HCT116 (cell line): ENCODE measurements at regions not wholly inside any gene's neighbourhood (a gene's known extent, or its start where the extent isn't known, plus 50 kb on each side); places are given as distances from the start of the nearest gene placed in this dataset.

Source experiments
- ATAC-seq: fragments of 200-7000 bp; cut with Tn5 transposase; 2 replicates; pipeline ENCODE4 v1.9.1; 2020; ENCODE audit warnings: mild to moderate bottlenecking, moderate library complexity
- BruUV-seq: library from RNA; stranded (reverse); fragments of 400-500 nt; replicated peaks from 2 replicates; lab custom pipeline; 2021; lab: Mats Ljungman, UMichigan
- CTCF ChIA-PET: fragments of 300-600 bp; sonication (Branson Sonifier 250); formaldehyde crosslinking; loops from one replicate; lab custom pipeline; 2021; ENCODE audit warnings: antibody characterized with exemption; lab: Charles Lee
- POLR2A ChIA-PET: fragments of 300-600, 350-600 bp; sonication (Branson Sonifier 250); formaldehyde crosslinking; loops from one replicate; lab custom pipeline; 2021; ENCODE audit warnings: antibody characterized with exemption; lab: Charles Lee
- RAD21 ChIA-PET, 2 experiments: fragments of 300-600 bp; sonication (Branson Sonifier 250); formaldehyde crosslinking; loops; one replicate each; lab custom pipeline; 2023; ENCODE audit warnings: low total read pairs in 2 of 2; ENCODE audit not compliant: uncharacterized antibody in 2 of 2, unreplicated experiment in 2 of 2, low non-redundant PET in 1 of 2; lab: Charles Lee
- DNase-seq: peaks from one replicate; pipeline ENCODE4 v3.0.0-alpha.2; 2010; ENCODE audit warnings: low read depth, low spot score
- H2AFZ ChIP-seq: fragments of 200-600 bp; shearing (Covaris generic), sonication (generic); 2 replicates; pipeline ENCODE4 v1.6.1; 2017; ENCODE audit warnings: low read depth, mixed run types, mixed read lengths, antibody characterized with exemption, low read length; ENCODE audit not compliant: poor library complexity, severe bottlenecking
- H3K27ac ChIP-seq: 2 replicates; pipeline ENCODE4 v1.5.1; 2012; ENCODE audit warnings: low read depth, low read length
- H3K27me3 ChIP-seq: fragments of 200-600 bp; sonication (generic); 2 replicates; pipeline ENCODE4 v1.6.1; 2016; ENCODE audit warnings: mixed run types, low read length, mixed read lengths; ENCODE audit not compliant: insufficient read depth
- H3K36me3 ChIP-seq, 2 experiments: fragments of 200-500 bp in 1 of 2; fragments of 200-600 bp in 1 of 2; sonication (Bioruptor generic) in 1 of 2; sonication (generic) in 1 of 2; 2 replicates each; pipeline versions ENCODE4 v1.5.1 to v1.6.1; 2014 to 2016; ENCODE audit warnings: low read length in 2 of 2, inconsistent platforms in 1 of 2, mixed read lengths in 1 of 2, mixed run types in 1 of 2; ENCODE audit not compliant: insufficient read depth in 2 of 2, control insufficient read depth in 1 of 2
- H3K4me1 ChIP-seq, 2 experiments: fragments of 200-600 bp in 1 of 2; sonication (generic) in 1 of 2; 2 replicates each; pipeline versions ENCODE4 v1.5.1 to v1.6.1; 2012 to 2017; ENCODE audit warnings: low read length in 2 of 2, inconsistent platforms in 1 of 2, mild to moderate bottlenecking in 1 of 2, mixed read lengths in 1 of 2, mixed run types in 1 of 2, moderate library complexity in 1 of 2; ENCODE audit not compliant: insufficient read depth in 2 of 2, control insufficient read depth in 1 of 2
- H3K4me2 ChIP-seq: fragments of 200-600 bp; sonication (generic); 2 replicates; pipeline ENCODE4 v1.6.1; 2017; ENCODE audit warnings: mixed run types, low read length, mixed read lengths
- H3K4me3 ChIP-seq, 2 experiments: fragments of 200-600 bp in 1 of 2; sonication (generic) in 1 of 2; replicated peaks in 1 of 2; 2 replicates each; pipeline ENCODE4 v1.5.1; 2011 to 2016; ENCODE audit warnings: low read length in 2 of 2, control low read depth in 1 of 2, low read depth in 1 of 2, mild to moderate bottlenecking in 1 of 2, mixed read lengths in 1 of 2, mixed run types in 1 of 2
- H3K79me2 ChIP-seq: fragments of 200-600 bp; sonication (generic); 2 replicates; pipeline ENCODE4 v1.6.1; 2017; ENCODE audit warnings: mild to moderate bottlenecking, mixed run types, low read length, moderate library complexity, mixed read lengths; ENCODE audit not compliant: insufficient read depth
- H3K9ac ChIP-seq: fragments of 200-600 bp; sonication (generic); 2 replicates; pipeline ENCODE4 v1.6.1; 2016; ENCODE audit warnings: low read length, mixed read lengths
- H3K9me2 ChIP-seq: fragments of 200-600 bp; sonication (generic), shearing (Covaris generic); 2 replicates; pipeline ENCODE4 v1.6.1; 2017; ENCODE audit warnings: mixed run types, mild to moderate bottlenecking, moderate library complexity; ENCODE audit not compliant: insufficient read depth
- H3K9me3 ChIP-seq, 2 experiments: fragments of 200-500 bp in 1 of 2; fragments of 200-600 bp in 1 of 2; sonication (Bioruptor generic) in 1 of 2; sonication (generic) in 1 of 2; 2 replicates each; pipeline ENCODE4 v1.6.1; 2014 to 2017; ENCODE audit warnings: low read length in 2 of 2, mixed read lengths in 2 of 2, inconsistent platforms in 1 of 2, low read depth in 1 of 2, mild to moderate bottlenecking in 1 of 2, mixed run types in 1 of 2, moderate library complexity in 1 of 2; ENCODE audit not compliant: control insufficient read depth in 1 of 2, insufficient read depth in 1 of 2
- H4K20me1 ChIP-seq: fragments of 200-600 bp; sonication (generic), shearing (Covaris generic); 2 replicates; pipeline ENCODE4 v1.6.1; 2017; ENCODE audit warnings: mixed run types, mild to moderate bottlenecking, moderate library complexity; ENCODE audit not compliant: insufficient read depth
- EGR1 ChIP-seq: IDR thresholded peaks from 2 replicates; pipeline ENCODE4 v1.6.1; 2012; ENCODE audit warnings: low read depth
- ELF1 ChIP-seq: IDR thresholded peaks from 2 replicates; pipeline ENCODE4 v1.6.1; 2012; ENCODE audit warnings: low read depth, borderline replicate concordance
- POLR2A ChIP-seq: IDR thresholded peaks from 2 replicates; pipeline ENCODE4 v1.7.0; 2011; ENCODE audit warnings: borderline replicate concordance; ENCODE audit not compliant: insufficient read depth, insufficient read length; ENCODE audit errors: extremely low read depth
- POLR2AphosphoS5 ChIP-seq: IDR thresholded peaks from 2 replicates; pipeline ENCODE4 v1.6.1; 2011; ENCODE audit warnings: mild to moderate bottlenecking, low read depth, low read length, moderate library complexity
- RAD21 ChIP-seq: IDR thresholded peaks from 2 replicates; pipeline ENCODE4 v1.6.1; 2012; ENCODE audit warnings: low read depth, mild to moderate bottlenecking
- SIN3A ChIP-seq: IDR thresholded peaks from 2 replicates; pipeline ENCODE4 v1.6.1; 2012; ENCODE audit warnings: low read depth
- YY1 ChIP-seq: IDR thresholded peaks from 2 replicates; pipeline ENCODE4 v1.6.1; 2011; ENCODE audit warnings: low read length, low read depth, moderate library complexity, mild to moderate bottlenecking; ENCODE audit not compliant: insufficient replicate concordance; ENCODE audit errors: extremely low read depth
- ZFX ChIP-seq: fragments of 450-650 bp; IDR thresholded peaks from 2 replicates; pipeline ENCODE4 v1.6.1; 2017
- ZNF274 ChIP-seq: fragments of 200-500 bp; sonication (Bioruptor generic); IDR thresholded peaks from 2 replicates; pipeline ENCODE4 v1.6.1; 2014; ENCODE audit warnings: mild to moderate bottlenecking, low read depth, low read length, inconsistent platforms
- intact Hi-C: fragments of 100-400 bp; cut with micrococcal nuclease; formaldehyde crosslinking; loops from 2 replicates; pipeline ENCODE4 v1.10.0; 2022
- TF ChIP-seq, protein P1 (sequence below): IDR thresholded peaks from 2 replicates; pipeline ENCODE4 v1.6.1; 2011; ENCODE audit warnings: mild to moderate bottlenecking, low read length, moderate library complexity; ENCODE audit not compliant: insufficient replicate concordance; ENCODE audit errors: extremely low read depth
- TF ChIP-seq, protein P2 (sequence below): IDR thresholded peaks from 2 replicates; pipeline ENCODE4 v1.6.1; 2012; ENCODE audit warnings: low read depth

DNA sequence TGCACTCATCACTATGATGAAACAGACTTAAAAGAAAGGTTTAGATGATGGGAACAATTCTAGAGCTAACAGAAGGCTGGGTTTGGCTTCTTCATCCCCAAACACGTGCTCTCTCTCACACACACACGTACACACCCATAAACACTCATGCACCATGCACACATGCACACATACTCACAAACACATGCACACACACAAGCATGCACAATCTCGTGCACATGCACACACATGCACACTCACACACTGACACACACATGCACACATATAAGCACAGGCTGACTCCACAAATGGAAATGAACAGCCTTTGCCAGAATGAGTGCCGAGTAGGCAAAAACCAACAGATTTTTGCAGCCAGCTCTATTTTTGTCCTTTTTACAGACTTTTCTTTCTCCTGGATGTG is 1571.6 kb downstream of the AACS start:
- Histone ChIP-seq H3K9me3 (peaks cover 0 to 7% of the 10 kb centered on the region in 2 experiments; a peak in 1 of 4 replicates), H3K4me1 (no peaks in the 10 kb centered on the region), H3K4me3 (no peak overlapping the region), H3K9ac (no peak overlapping the region), H3K27me3 (no peaks in the 10 kb centered on the region), H3K27ac (no peak overlapping the region), H3K4me2 (no peak overlapping the region), H4K20me1 (no peaks in the 10 kb centered on the region), H3K79me2 (no peaks in the 10 kb centered on the region), H3K9me2 (no peaks in the 10 kb centered on the region), H3K36me3 (no peaks in the 10 kb centered on the region), H2AFZ (no peak overlapping the region)
- POLR2A ChIA-PET, result no interaction called here
- BruUV-seq, result no TSS peak
- RAD21 ChIA-PET, result no interaction called here
- intact Hi-C loops, result no loop called here
- DNase-seq, result no peak
- TF ChIP-seq SIN3A, result no peak
- no peak for ATAC-seq
- CTCF ChIA-PET, result no interaction called here

DNA sequence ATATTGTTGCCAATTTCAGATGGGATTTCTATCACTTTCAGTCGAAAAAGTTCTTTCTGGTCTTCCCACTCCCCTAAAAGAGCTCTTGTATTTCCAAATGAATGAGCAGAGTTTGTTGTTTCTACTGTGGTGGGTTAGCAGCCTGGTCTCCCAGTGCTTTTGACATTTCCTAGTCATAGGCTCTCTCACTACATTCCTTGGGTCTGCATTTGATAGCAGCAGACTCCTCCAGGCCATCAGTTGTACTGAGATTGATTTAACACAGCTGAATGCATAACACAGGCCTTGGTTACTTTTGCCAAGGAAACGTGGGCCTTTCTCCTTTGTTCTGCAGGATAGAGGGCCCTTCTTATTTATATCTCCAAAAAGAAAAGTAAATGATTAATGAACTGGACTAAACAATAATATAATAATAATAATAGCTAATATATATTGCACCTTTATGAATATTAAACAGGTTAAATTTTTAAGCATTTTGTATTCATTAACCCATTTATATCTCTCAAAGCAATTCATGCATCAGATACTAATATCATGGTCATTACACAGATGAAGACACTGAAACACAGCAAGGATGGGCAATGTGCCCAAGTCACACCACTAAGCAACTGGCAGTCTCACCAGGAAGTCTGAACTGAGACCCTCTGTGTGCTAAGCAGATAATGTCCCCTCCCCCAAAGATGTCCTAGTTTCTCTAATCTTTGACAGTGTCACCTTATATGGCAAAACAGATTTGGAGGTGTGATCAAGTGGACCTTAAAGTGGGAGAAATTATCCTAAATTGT is 1579.2 kb downstream of the AACS start:
- RAD21 ChIA-PET, result no interaction called here
- Histone ChIP-seq H3K4me2 (no peak overlapping the region), H3K79me2 (no peaks in the 10 kb centered on the region), H3K27ac (no peak overlapping the region)
- DNase-seq, result no peak
- TF ChIP-seq SIN3A (no peak), EGR1 (no peak), ELF1 (no peak), ZNF274 (no peak), ZFX (no peak), POLR2A (no peak), POLR2AphosphoS5 (no peak), YY1 (no peak), RAD21 (no peak)
- TF ChIP-seq, protein P1, sequence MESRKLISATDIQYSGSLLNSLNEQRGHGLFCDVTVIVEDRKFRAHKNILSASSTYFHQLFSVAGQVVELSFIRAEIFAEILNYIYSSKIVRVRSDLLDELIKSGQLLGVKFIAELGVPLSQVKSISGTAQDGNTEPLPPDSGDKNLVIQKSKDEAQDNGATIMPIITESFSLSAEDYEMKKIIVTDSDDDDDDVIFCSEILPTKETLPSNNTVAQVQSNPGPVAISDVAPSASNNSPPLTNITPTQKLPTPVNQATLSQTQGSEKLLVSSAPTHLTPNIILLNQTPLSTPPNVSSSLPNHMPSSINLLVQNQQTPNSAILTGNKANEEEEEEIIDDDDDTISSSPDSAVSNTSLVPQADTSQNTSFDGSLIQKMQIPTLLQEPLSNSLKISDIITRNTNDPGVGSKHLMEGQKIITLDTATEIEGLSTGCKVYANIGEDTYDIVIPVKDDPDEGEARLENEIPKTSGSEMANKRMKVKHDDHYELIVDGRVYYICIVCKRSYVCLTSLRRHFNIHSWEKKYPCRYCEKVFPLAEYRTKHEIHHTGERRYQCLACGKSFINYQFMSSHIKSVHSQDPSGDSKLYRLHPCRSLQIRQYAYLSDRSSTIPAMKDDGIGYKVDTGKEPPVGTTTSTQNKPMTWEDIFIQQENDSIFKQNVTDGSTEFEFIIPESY, result no peak
- TF ChIP-seq, protein P2, sequence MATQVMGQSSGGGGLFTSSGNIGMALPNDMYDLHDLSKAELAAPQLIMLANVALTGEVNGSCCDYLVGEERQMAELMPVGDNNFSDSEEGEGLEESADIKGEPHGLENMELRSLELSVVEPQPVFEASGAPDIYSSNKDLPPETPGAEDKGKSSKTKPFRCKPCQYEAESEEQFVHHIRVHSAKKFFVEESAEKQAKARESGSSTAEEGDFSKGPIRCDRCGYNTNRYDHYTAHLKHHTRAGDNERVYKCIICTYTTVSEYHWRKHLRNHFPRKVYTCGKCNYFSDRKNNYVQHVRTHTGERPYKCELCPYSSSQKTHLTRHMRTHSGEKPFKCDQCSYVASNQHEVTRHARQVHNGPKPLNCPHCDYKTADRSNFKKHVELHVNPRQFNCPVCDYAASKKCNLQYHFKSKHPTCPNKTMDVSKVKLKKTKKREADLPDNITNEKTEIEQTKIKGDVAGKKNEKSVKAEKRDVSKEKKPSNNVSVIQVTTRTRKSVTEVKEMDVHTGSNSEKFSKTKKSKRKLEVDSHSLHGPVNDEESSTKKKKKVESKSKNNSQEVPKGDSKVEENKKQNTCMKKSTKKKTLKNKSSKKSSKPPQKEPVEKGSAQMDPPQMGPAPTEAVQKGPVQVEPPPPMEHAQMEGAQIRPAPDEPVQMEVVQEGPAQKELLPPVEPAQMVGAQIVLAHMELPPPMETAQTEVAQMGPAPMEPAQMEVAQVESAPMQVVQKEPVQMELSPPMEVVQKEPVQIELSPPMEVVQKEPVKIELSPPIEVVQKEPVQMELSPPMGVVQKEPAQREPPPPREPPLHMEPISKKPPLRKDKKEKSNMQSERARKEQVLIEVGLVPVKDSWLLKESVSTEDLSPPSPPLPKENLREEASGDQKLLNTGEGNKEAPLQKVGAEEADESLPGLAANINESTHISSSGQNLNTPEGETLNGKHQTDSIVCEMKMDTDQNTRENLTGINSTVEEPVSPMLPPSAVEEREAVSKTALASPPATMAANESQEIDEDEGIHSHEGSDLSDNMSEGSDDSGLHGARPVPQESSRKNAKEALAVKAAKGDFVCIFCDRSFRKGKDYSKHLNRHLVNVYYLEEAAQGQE, result no peak
- TF ChIP-seq, all 23 proteins: peak for 0
- H3K9ac ChIP-seq, result no peak overlapping the region
- H3K9me2 ChIP-seq, result no peaks in the 10 kb centered on the region
- H3K36me3 ChIP-seq, result no peaks in the 10 kb centered on the region
- intact Hi-C loops, result no loop called here
- ChIA-PET POLR2A (no interaction called here), CTCF (no interaction called here)
- H3K4me1 ChIP-seq, result no peaks in the 10 kb centered on the region
- H3K9me3 ChIP-seq, result peaks cover 0 to 4% of the 10 kb centered on the region in 2 experiments; a peak in 1 of 4 replicates
- no TSS peak for BruUV-seq
- ATAC-seq, result no peak
- no peak overlapping the region for H3K4me3 ChIP-seq
- H4K20me1 ChIP-seq, result no peaks in the 10 kb centered on the region
- no peaks in the 10 kb centered on the region for H3K27me3 ChIP-seq
- no peak overlapping the region for H2AFZ ChIP-seq
